ENCODE measurements at regions not wholly inside any gene's neighbourhood (a gene's known extent, or its start where the extent isn't known, plus 50 kb on each side); places are given as distances from the start of the nearest gene placed in this dataset.

- no peak for TF ChIP-seq CTCF (IDR thresholded peaks at IDR 0.05)
- no peaks in the 10 kb centered on the region for H3K4me1 Mint-ChIP-seq
- WGBS (ENCODE audit: insufficient coverage) = 61% methylated on average over 2 of the region's 3 CpGs
Observed at GRCh38 chr5:152608458-152608857, 203.4 kb upstream of the NMUR2 start.

DNA sequence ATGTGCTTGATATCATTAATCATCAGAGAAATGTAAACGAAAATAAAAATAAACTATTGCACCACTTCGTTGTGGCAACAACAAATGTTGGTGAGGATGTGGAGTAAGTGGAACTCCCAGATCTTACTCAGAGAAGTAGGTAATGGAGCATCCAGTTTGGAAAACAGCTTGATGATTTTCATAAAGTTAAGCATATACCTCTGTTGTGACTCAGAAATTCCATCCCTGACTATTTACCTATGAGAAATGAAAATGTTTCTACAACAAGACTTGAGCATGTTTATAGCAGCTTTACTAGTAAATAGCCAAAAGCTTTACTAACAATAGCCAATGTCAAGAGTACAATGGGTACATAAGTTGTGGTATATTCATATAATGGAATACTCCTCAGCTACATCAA, 214.7 kb upstream of the NMUR2 start:
- Histone ChIP-seq H3K79me2 (ENCODE audit: insufficient read depth, low read length) (no peaks in the 10 kb centered on the region), H3K4me2 (replicated peaks; ENCODE audit: extremely low read depth, low read length, poor library complexity, severe bottlenecking) (no peak overlapping the region), H3K27me3 (ENCODE audit: control insufficient read depth in 2 of 2, insufficient read depth in 2 of 2, low read length in 2 of 2) (no peaks in the 10 kb centered on the region), H3K9me3 (replicated peaks in 1 of 2; ENCODE audit: control insufficient read depth in 1 of 2, insufficient read depth in 1 of 2, low read length in 2 of 2) (no peaks in the 10 kb centered on the region), H3K9ac (ENCODE audit: insufficient read depth, low read length, poor library complexity, severe bottlenecking) (no peak overlapping the region), H3K36me3 (replicated peaks in 1 of 2; ENCODE audit: control insufficient read depth in 1 of 2, insufficient read depth in 2 of 2, low read length in 2 of 2) (no peaks in the 10 kb centered on the region), H4K20me1 (ENCODE audit: insufficient read depth, low read length) (no peaks in the 10 kb centered on the region), H3K4me1 (ENCODE audit: control insufficient read depth in 1 of 2, insufficient read depth in 2 of 2, low read length in 2 of 2) (no peaks in the 10 kb centered on the region), H3K27ac (ENCODE audit: low read depth in 1 of 2, low read length in 2 of 2) (no peak overlapping the region), H2AFZ (ENCODE audit: insufficient read depth, low read depth, low read length, poor library complexity, severe bottlenecking) (no peak overlapping the region), H3K4me3 (replicated peaks in 1 of 3; ENCODE audit: low read depth in 2 of 3, low read length in 3 of 3) (no peak overlapping the region)
- no peaks in the 10 kb centered on the region for H3K27me3 Mint-ChIP-seq (ENCODE audit: low read depth in 3 of 3)
- H3K9me3 Mint-ChIP-seq = peaks cover 0 to 3% (median 0%) of the 10 kb centered on the region in 7 donors
- TF ChIP-seq CTCF (IDR thresholded peaks at IDR 0.05) = no peak
- H3K27ac Mint-ChIP-seq = no peak overlapping the region
- intact Hi-C loops (cut with micrococcal nuclease) = no loop called here
- H3K4me3 Mint-ChIP-seq = no peak overlapping the region
- DNase-seq = no peak
- WGBS (ENCODE audit: insufficient coverage) = no CpG with 5 or more reads among the region's 2 CpGs
- H3K36me3 Mint-ChIP-seq = no peaks in the 10 kb centered on the region
- no peaks in the 10 kb centered on the region for H3K4me1 Mint-ChIP-seq

More at GRCh38 chr5:152608458-152608857, 203.4 kb upstream of the NMUR2 start:
- H3K4me3 Mint-ChIP-seq = no peak overlapping the region
- Histone ChIP-seq H3K4me1 (ENCODE audit: control insufficient read depth in 1 of 2, insufficient read depth in 2 of 2, low read length in 2 of 2) (no peaks in the 10 kb centered on the region), H3K9me3 (replicated peaks in 1 of 2; ENCODE audit: control insufficient read depth in 1 of 2, insufficient read depth in 1 of 2, low read length in 2 of 2) (no peaks in the 10 kb centered on the region), H3K79me2 (ENCODE audit: insufficient read depth, low read length) (no peaks in the 10 kb centered on the region), H3K36me3 (replicated peaks in 1 of 2; ENCODE audit: control insufficient read depth in 1 of 2, insufficient read depth in 2 of 2, low read length in 2 of 2) (no peaks in the 10 kb centered on the region), H3K9ac (ENCODE audit: insufficient read depth, low read length, poor library complexity, severe bottlenecking) (no peak overlapping the region), H3K4me2 (replicated peaks; ENCODE audit: extremely low read depth, low read length, poor library complexity, severe bottlenecking) (no peak overlapping the region), H2AFZ (ENCODE audit: insufficient read depth, low read depth, low read length, poor library complexity, severe bottlenecking) (no peak overlapping the region), H3K4me3 (replicated peaks in 1 of 3; ENCODE audit: low read depth in 2 of 3, low read length in 3 of 3) (no peak overlapping the region), H3K27ac (ENCODE audit: low read depth in 1 of 2, low read length in 2 of 2) (no peak overlapping the region), H4K20me1 (ENCODE audit: insufficient read depth, low read length) (no peaks in the 10 kb centered on the region), H3K27me3 (ENCODE audit: control insufficient read depth in 2 of 2, insufficient read depth in 2 of 2, low read length in 2 of 2) (no peaks in the 10 kb centered on the region)
- H3K9me3 Mint-ChIP-seq = peaks cover 0 to 5% (median 0%) of the 10 kb centered on the region in 7 donors
- no peak for DNase-seq
- peaks cover 0 to 1% (median 0%) of the 10 kb centered on the region in 3 donors for H3K27me3 Mint-ChIP-seq (ENCODE audit: low read depth in 3 of 3)
- H3K27ac Mint-ChIP-seq = no peak overlapping the region
- intact Hi-C loops (cut with micrococcal nuclease) = no loop called here
- H3K36me3 Mint-ChIP-seq = no peaks in the 10 kb centered on the region
